ENCODE measurements at regions not wholly inside any gene's neighbourhood (a gene's known extent, or its start where the extent isn't known, plus 50 kb on each side); places are given as distances from the start of the nearest gene placed in this dataset.

- Histone ChIP-seq H3K4me1 (ENCODE audit: control insufficient read depth in 5 of 5, insufficient read depth in 5 of 5, low read length in 5 of 5) (no peaks in the 10 kb centered on the region), H3K9ac (ENCODE audit: insufficient read depth in 1 of 2, low read length in 2 of 2) (no peak overlapping the region), H3K27me3 (ENCODE audit: control insufficient read depth in 3 of 3, insufficient read depth in 3 of 3, low read length in 2 of 3) (peaks cover 0 to 4% (median 0%) of the 10 kb centered on the region in 3 donors), H3K4me3 (no peak overlapping the region), H3K27ac (ENCODE audit: low read depth in 1 of 2, low read length in 1 of 2) (no peak overlapping the region), H3K9me3 (ENCODE audit: control insufficient read depth in 4 of 4, insufficient read depth in 3 of 4, low read length in 3 of 4) (peaks cover 0 to 10% (median 0%) of the 10 kb centered on the region in 4 donors), H3K36me3 (ENCODE audit: control insufficient read depth in 4 of 4, insufficient read depth in 4 of 4, low read length in 4 of 4) (no peaks in the 10 kb centered on the region)
- ATAC-seq (ENCODE audit: insufficient read depth, low FRiP score) (no peak), DNase-seq (no peak)
- TF ChIP-seq, protein P1, sequence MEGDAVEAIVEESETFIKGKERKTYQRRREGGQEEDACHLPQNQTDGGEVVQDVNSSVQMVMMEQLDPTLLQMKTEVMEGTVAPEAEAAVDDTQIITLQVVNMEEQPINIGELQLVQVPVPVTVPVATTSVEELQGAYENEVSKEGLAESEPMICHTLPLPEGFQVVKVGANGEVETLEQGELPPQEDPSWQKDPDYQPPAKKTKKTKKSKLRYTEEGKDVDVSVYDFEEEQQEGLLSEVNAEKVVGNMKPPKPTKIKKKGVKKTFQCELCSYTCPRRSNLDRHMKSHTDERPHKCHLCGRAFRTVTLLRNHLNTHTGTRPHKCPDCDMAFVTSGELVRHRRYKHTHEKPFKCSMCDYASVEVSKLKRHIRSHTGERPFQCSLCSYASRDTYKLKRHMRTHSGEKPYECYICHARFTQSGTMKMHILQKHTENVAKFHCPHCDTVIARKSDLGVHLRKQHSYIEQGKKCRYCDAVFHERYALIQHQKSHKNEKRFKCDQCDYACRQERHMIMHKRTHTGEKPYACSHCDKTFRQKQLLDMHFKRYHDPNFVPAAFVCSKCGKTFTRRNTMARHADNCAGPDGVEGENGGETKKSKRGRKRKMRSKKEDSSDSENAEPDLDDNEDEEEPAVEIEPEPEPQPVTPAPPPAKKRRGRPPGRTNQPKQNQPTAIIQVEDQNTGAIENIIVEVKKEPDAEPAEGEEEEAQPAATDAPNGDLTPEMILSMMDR (IDR thresholded peaks at IDR 0.05; ENCODE audit: control extremely low read depth, extremely low read depth) = no peak
- 92% methylated on average over 5 of the region's 5 CpGs for WGBS, 2 donors
Observed at GRCh38 chr10:130611239-130611638, 475.0 kb downstream of the GLRX3 start.

DNA sequence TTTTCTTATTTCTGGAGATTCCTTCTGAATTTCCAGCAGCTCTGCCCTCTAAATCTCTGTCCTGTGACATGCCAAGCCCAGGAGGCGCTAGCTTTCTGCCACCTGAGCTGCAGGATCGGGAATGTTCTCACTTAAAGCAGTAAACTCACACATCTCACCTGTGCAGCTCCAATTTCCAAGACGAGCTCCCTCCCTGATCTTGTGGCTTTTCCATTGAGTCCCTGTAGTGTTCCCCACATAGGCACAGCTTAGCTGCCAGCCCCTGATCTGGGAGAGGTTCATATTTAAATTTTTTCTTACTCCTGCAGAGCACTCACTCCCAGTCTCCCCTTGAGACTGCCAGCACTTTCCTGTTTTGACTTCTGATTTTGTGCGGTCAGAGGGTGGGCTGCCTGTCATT is 479.3 kb downstream of the GLRX3 start:
- Histone ChIP-seq H3K4me1 (ENCODE audit: control insufficient read depth in 5 of 5, insufficient read depth in 5 of 5, low read length in 5 of 5) (no peaks in the 10 kb centered on the region), H3K27ac (ENCODE audit: low read depth in 1 of 2, low read length in 1 of 2) (no peak overlapping the region), H3K4me3 (no peak overlapping the region), H3K9ac (ENCODE audit: insufficient read depth in 1 of 2, low read length in 2 of 2) (no peak overlapping the region), H3K36me3 (ENCODE audit: control insufficient read depth in 4 of 4, insufficient read depth in 4 of 4, low read length in 4 of 4) (no peaks in the 10 kb centered on the region), H3K9me3 (ENCODE audit: control insufficient read depth in 4 of 4, insufficient read depth in 3 of 4, low read length in 3 of 4) (peaks cover 0 to 9% (median 0%) of the 10 kb centered on the region in 4 donors), H3K27me3 (ENCODE audit: control insufficient read depth in 3 of 3, insufficient read depth in 3 of 3, low read length in 2 of 3) (peaks cover 0 to 4% (median 0%) of the 10 kb centered on the region in 3 donors)
- ATAC-seq (ENCODE audit: insufficient read depth, low FRiP score) (no peak), DNase-seq (no peak)
- 26 to 31% methylated on average over 4 of the region's 4 CpGs for WGBS, 2 donors
- TF ChIP-seq, protein P1 (IDR thresholded peaks at IDR 0.05; ENCODE audit: control extremely low read depth, extremely low read depth) = no peak

- WGBS, 2 donors = 87 to 92% methylated on average over 1 of the region's 1 CpG
- Histone ChIP-seq H3K27me3 (ENCODE audit: control insufficient read depth in 3 of 3, insufficient read depth in 3 of 3, low read length in 2 of 3) (peaks cover 0 to 4% (median 0%) of the 10 kb centered on the region in 3 donors), H3K27ac (ENCODE audit: low read depth in 1 of 2, low read length in 1 of 2) (no peak overlapping the region), H3K4me3 (no peak overlapping the region), H3K4me1 (ENCODE audit: control insufficient read depth in 5 of 5, insufficient read depth in 5 of 5, low read length in 5 of 5) (no peaks in the 10 kb centered on the region), H3K36me3 (ENCODE audit: control insufficient read depth in 4 of 4, insufficient read depth in 4 of 4, low read length in 4 of 4) (no peaks in the 10 kb centered on the region), H3K9ac (ENCODE audit: insufficient read depth in 1 of 2, low read length in 2 of 2) (no peak overlapping the region), H3K9me3 (ENCODE audit: control insufficient read depth in 4 of 4, insufficient read depth in 3 of 4, low read length in 3 of 4) (no peaks in the 10 kb centered on the region)
- TF ChIP-seq, protein P1 (IDR thresholded peaks at IDR 0.05; ENCODE audit: control extremely low read depth, extremely low read depth) = no peak
- ATAC-seq (ENCODE audit: insufficient read depth, low FRiP score) (no peak), DNase-seq (no peak)
Observed at GRCh38 chr10:130617985-130618384, 481.8 kb downstream of the GLRX3 start.

- Histone ChIP-seq H3K4me1 (ENCODE audit: control insufficient read depth in 5 of 5, insufficient read depth in 5 of 5, low read length in 5 of 5) (no peaks in the 10 kb centered on the region), H3K4me3 (no peak overlapping the region), H3K27me3 (ENCODE audit: control insufficient read depth in 3 of 3, insufficient read depth in 3 of 3, low read length in 2 of 3) (peaks cover 0 to 4% (median 0%) of the 10 kb centered on the region in 3 donors), H3K9ac (ENCODE audit: insufficient read depth in 1 of 2, low read length in 2 of 2) (no peak overlapping the region), H3K36me3 (ENCODE audit: control insufficient read depth in 4 of 4, insufficient read depth in 4 of 4, low read length in 4 of 4) (no peaks in the 10 kb centered on the region), H3K9me3 (ENCODE audit: control insufficient read depth in 4 of 4, insufficient read depth in 3 of 4, low read length in 3 of 4) (no peaks in the 10 kb centered on the region), H3K27ac (ENCODE audit: low read depth in 1 of 2, low read length in 1 of 2) (no peak overlapping the region)
- no peak for ATAC-seq (ENCODE audit: insufficient read depth, low FRiP score)
- 70 to 77% methylated on average over 2 of the region's 2 CpGs for WGBS, 2 donors
- TF ChIP-seq, protein P1 (IDR thresholded peaks at IDR 0.05; ENCODE audit: control extremely low read depth, extremely low read depth) = no peak
- no peak for DNase-seq
Observed at GRCh38 chr10:130618647-130619046, 482.5 kb downstream of the GLRX3 start.
